ENCODE measurements at regions not wholly inside any gene's neighbourhood (a gene's known extent, or its start where the extent isn't known, plus 50 kb on each side); places are given as distances from the start of the nearest gene placed in this dataset.

DNA sequence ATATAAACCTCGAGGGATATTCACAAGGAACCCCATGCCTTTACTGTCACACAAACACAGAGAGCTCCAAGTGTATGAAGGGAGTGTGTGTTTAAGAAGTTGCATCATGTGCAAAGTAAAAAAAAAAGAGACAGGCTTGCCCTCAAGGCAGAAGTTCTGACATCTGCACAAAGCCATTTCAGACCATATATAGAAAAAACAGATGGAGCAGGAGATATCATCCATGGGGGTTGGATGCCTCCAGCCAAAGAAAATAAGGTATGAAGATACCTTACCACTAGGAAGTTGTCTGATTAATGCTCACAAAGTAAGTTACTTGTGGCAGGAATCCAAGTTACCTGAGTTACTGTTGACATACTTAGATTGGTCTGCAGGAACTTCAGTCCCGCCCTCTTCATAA is 476.2 kb downstream of the KDM5D start:
- Histone ChIP-seq H3K4me3 (ENCODE audit: control extremely low read depth in 1 of 5, extremely low read depth in 1 of 5, insufficient read depth in 1 of 5, low read depth in 2 of 5, low read length in 4 of 5) (no peak overlapping the region), H3K9me3 (ENCODE audit: control extremely low read depth in 1 of 3, control insufficient read depth in 2 of 3, insufficient read depth in 1 of 3, low read length in 2 of 3) (no peaks in the 10 kb centered on the region), H3K36me3 (replicated peaks in 1 of 2; ENCODE audit: control extremely low read depth in 1 of 2, control insufficient read depth in 1 of 2, extremely low read depth in 1 of 2, insufficient read depth in 2 of 2, low read length in 1 of 2) (no peaks in the 10 kb centered on the region), H4K20me1 (ENCODE audit: control insufficient read depth, insufficient read depth, low read length, poor library complexity, severe bottlenecking) (no peaks in the 10 kb centered on the region), H3K79me2 (ENCODE audit: control insufficient read depth, insufficient read depth, low read length) (no peaks in the 10 kb centered on the region), H3K27ac (ENCODE audit: low read length in 2 of 2) (no peak overlapping the region), H3K27me3 (replicated peaks in 1 of 4; ENCODE audit: control extremely low read depth in 1 of 4, control insufficient read depth in 3 of 4, insufficient read depth in 4 of 4, low read length in 3 of 4) (no peaks in the 10 kb centered on the region), H3K9ac (ENCODE audit: low read length) (no peak overlapping the region), H3K4me2 (replicated peaks; ENCODE audit: low read depth, low read length, poor library complexity, severe bottlenecking) (no peak overlapping the region), H3K4me1 (ENCODE audit: control insufficient read depth in 2 of 2, insufficient read depth in 2 of 2, low read length in 2 of 2) (no peaks in the 10 kb centered on the region), H2AFZ (ENCODE audit: insufficient read depth, low read depth, low read length, poor library complexity, severe bottlenecking) (no peak overlapping the region)
- CTCF ChIA-PET, result no interaction called here
- TF ChIP-seq, protein P1, sequence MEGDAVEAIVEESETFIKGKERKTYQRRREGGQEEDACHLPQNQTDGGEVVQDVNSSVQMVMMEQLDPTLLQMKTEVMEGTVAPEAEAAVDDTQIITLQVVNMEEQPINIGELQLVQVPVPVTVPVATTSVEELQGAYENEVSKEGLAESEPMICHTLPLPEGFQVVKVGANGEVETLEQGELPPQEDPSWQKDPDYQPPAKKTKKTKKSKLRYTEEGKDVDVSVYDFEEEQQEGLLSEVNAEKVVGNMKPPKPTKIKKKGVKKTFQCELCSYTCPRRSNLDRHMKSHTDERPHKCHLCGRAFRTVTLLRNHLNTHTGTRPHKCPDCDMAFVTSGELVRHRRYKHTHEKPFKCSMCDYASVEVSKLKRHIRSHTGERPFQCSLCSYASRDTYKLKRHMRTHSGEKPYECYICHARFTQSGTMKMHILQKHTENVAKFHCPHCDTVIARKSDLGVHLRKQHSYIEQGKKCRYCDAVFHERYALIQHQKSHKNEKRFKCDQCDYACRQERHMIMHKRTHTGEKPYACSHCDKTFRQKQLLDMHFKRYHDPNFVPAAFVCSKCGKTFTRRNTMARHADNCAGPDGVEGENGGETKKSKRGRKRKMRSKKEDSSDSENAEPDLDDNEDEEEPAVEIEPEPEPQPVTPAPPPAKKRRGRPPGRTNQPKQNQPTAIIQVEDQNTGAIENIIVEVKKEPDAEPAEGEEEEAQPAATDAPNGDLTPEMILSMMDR (IDR thresholded peaks at IDR 0.05), result no peak
- no peak for TF ChIP-seq EZH2 (IDR thresholded peaks at IDR 0.05; ENCODE audit: borderline replicate concordance, insufficient read depth, low read depth, low read length, poor library complexity, severe bottlenecking)
- ATAC-seq (ENCODE audit: low read depth) (no peak), DNase-seq (no peak)
- 80% methylated on average over 1 of the region's 2 CpGs for WGBS (ENCODE audit: insufficient coverage)
- Mint-ChIP-seq H3K27me3 (no peaks in the 10 kb centered on the region), H3K4me3 (no peak overlapping the region), H3K4me1 (no peaks in the 10 kb centered on the region), H3K27ac (no peak overlapping the region), H3K9me3 (ENCODE audit: insufficient read depth) (no peaks in the 10 kb centered on the region)
- intact Hi-C loops (cut with micrococcal nuclease), result no loop called here
- POLR2A ChIA-PET, result no interaction called here

DNA sequence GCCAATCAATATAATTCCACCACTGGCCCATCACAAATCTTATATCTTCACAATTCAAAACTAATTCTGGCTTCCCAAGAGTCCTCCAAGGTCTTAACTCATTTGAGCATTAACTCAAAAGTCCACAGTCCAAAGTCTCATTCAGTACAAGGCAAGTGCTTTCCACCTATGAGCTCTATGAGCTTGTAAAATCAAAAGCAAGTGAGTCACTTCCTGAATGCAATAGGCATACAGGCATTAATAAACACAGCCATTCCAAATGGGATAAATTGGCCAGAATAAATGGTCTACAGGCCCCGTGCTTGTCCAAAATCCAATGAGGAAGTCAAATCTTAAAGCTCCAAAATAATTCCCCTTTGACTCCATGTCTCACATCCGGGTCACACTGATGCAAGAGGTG is 479.1 kb downstream of the KDM5D start:
- Histone ChIP-seq H3K36me3 (replicated peaks in 1 of 2; ENCODE audit: control extremely low read depth in 1 of 2, control insufficient read depth in 1 of 2, extremely low read depth in 1 of 2, insufficient read depth in 2 of 2, low read length in 1 of 2) (no peaks in the 10 kb centered on the region), H3K27ac (ENCODE audit: low read length in 2 of 2) (no peak overlapping the region), H3K4me3 (ENCODE audit: control extremely low read depth in 1 of 5, extremely low read depth in 1 of 5, insufficient read depth in 1 of 5, low read depth in 2 of 5, low read length in 4 of 5) (no peak overlapping the region), H3K79me2 (ENCODE audit: control insufficient read depth, insufficient read depth, low read length) (no peaks in the 10 kb centered on the region), H3K27me3 (replicated peaks in 1 of 4; ENCODE audit: control extremely low read depth in 1 of 4, control insufficient read depth in 3 of 4, insufficient read depth in 4 of 4, low read length in 3 of 4) (no peaks in the 10 kb centered on the region), H3K4me1 (ENCODE audit: control insufficient read depth in 2 of 2, insufficient read depth in 2 of 2, low read length in 2 of 2) (no peaks in the 10 kb centered on the region), H4K20me1 (ENCODE audit: control insufficient read depth, insufficient read depth, low read length, poor library complexity, severe bottlenecking) (no peaks in the 10 kb centered on the region), H3K9me3 (ENCODE audit: control extremely low read depth in 1 of 3, control insufficient read depth in 2 of 3, insufficient read depth in 1 of 3, low read length in 2 of 3) (no peaks in the 10 kb centered on the region), H2AFZ (ENCODE audit: insufficient read depth, low read depth, low read length, poor library complexity, severe bottlenecking) (no peak overlapping the region), H3K4me2 (replicated peaks; ENCODE audit: low read depth, low read length, poor library complexity, severe bottlenecking) (no peak overlapping the region), H3K9ac (ENCODE audit: low read length) (no peak overlapping the region)
- Mint-ChIP-seq H3K9me3 (ENCODE audit: insufficient read depth) (no peaks in the 10 kb centered on the region), H3K4me1 (no peaks in the 10 kb centered on the region), H3K4me3 (no peak overlapping the region), H3K27me3 (no peaks in the 10 kb centered on the region), H3K27ac (no peak overlapping the region)
- no CpG with 5 or more reads among the region's 2 CpGs for WGBS (ENCODE audit: insufficient coverage)
- ChIA-PET POLR2A (no interaction called here), CTCF (no interaction called here)
- DNase-seq (no peak), ATAC-seq (ENCODE audit: low read depth) (no peak)
- intact Hi-C loops (cut with micrococcal nuclease), result no loop called here
- TF ChIP-seq, protein P1 (IDR thresholded peaks at IDR 0.05), result no peak
- TF ChIP-seq EZH2 (IDR thresholded peaks at IDR 0.05; ENCODE audit: borderline replicate concordance, insufficient read depth, low read depth, low read length, poor library complexity, severe bottlenecking), result no peak
